ENCODE measurements at regions not wholly inside any gene's neighbourhood (a gene's known extent, or its start where the extent isn't known, plus 50 kb on each side); places are given as distances from the start of the nearest gene placed in this dataset.

DNA sequence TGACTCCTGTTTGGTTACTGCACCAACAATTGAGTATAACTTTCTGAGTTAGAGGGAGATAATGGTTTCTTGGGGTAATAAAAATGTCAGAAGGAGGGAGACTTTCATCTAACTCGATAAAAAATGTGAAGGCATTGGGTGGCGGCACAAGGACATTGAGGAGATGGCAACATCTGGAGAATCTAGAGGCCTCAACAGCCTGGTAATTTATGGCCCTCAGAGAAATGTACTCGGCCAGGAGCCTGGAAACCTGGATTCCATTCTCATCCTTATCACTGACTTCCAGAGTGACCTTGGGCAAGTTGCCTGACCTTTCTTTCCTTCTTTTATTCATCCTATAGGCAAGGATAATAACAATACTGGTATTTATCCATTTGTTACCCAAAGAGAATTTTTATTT is 173.5 kb upstream of the MEX3C start:
- TF ChIP-seq, protein P1, sequence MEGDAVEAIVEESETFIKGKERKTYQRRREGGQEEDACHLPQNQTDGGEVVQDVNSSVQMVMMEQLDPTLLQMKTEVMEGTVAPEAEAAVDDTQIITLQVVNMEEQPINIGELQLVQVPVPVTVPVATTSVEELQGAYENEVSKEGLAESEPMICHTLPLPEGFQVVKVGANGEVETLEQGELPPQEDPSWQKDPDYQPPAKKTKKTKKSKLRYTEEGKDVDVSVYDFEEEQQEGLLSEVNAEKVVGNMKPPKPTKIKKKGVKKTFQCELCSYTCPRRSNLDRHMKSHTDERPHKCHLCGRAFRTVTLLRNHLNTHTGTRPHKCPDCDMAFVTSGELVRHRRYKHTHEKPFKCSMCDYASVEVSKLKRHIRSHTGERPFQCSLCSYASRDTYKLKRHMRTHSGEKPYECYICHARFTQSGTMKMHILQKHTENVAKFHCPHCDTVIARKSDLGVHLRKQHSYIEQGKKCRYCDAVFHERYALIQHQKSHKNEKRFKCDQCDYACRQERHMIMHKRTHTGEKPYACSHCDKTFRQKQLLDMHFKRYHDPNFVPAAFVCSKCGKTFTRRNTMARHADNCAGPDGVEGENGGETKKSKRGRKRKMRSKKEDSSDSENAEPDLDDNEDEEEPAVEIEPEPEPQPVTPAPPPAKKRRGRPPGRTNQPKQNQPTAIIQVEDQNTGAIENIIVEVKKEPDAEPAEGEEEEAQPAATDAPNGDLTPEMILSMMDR (IDR thresholded peaks at IDR 0.05; ENCODE audit: insufficient read depth, low read length, poor library complexity, severe bottlenecking): no peak
- Histone ChIP-seq H3K36me3 (ENCODE audit: control insufficient read depth, insufficient read depth, low read length) (no peaks in the 10 kb centered on the region), H3K27me3 (replicated peaks; ENCODE audit: control insufficient read depth, insufficient read depth, low read length) (no peaks in the 10 kb centered on the region), H3K4me3 (replicated peaks; ENCODE audit: low read depth, low read length) (no peak overlapping the region)
- no peak for DNase-seq (ENCODE audit: extremely low read depth, insufficient read length)

DNA sequence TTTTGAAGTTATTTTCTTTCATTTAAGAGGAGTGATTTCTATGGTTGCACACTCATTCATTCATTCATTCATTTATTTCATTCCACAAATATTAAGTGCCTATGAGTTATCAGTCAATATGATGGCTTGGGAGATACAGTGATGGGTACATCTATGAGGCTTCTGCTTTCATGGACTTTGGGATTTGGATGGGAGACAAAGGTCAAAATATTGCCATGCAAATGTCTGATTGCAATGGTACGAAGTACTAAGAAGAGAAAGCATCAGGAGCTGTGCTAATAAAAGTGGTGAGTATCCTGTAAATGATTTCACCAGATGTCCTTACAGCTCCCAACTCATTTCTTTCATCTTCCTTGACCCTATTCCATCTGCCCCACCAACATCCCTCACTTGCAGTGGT is 174.4 kb upstream of the MEX3C start:
- no peak for DNase-seq (ENCODE audit: extremely low read depth, insufficient read length)
- no peaks in the 10 kb centered on the region for H3K27me3 ChIP-seq (replicated peaks; ENCODE audit: control insufficient read depth, insufficient read depth, low read length)
- no peak overlapping the region for H3K4me3 ChIP-seq (replicated peaks; ENCODE audit: low read depth, low read length)
- TF ChIP-seq, protein P1 (IDR thresholded peaks at IDR 0.05; ENCODE audit: insufficient read depth, low read length, poor library complexity, severe bottlenecking): no peak
- no peaks in the 10 kb centered on the region for H3K36me3 ChIP-seq (ENCODE audit: control insufficient read depth, insufficient read depth, low read length)

DNA sequence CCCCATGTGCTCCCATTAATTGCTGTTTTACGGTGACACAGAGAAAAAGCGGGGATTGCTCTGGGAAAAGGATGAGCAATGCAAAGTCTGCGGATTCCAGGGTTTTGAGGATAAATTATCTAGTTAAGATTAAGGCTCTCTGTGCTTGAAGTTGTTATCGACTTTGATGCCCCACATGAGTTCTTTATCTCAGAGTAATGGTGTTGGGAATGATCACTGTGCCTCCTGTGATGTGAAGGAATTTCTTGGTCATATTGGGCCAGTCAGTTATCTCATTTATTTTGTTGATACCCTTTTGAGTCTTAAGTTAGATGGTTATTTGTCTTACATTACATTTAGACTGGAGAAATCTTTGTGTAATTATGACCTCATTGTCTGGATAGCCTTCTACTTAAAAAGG is 184.6 kb upstream of the MEX3C start:
- H3K27me3 ChIP-seq (replicated peaks; ENCODE audit: control insufficient read depth, insufficient read depth, low read length): no peaks in the 10 kb centered on the region
- TF ChIP-seq, protein P1 (IDR thresholded peaks at IDR 0.05; ENCODE audit: insufficient read depth, low read length, poor library complexity, severe bottlenecking): no peak
- no peak overlapping the region for H3K4me3 ChIP-seq (replicated peaks; ENCODE audit: low read depth, low read length)
- DNase-seq (ENCODE audit: extremely low read depth, insufficient read length): no peak
- no peaks in the 10 kb centered on the region for H3K36me3 ChIP-seq (ENCODE audit: control insufficient read depth, insufficient read depth, low read length)

DNA sequence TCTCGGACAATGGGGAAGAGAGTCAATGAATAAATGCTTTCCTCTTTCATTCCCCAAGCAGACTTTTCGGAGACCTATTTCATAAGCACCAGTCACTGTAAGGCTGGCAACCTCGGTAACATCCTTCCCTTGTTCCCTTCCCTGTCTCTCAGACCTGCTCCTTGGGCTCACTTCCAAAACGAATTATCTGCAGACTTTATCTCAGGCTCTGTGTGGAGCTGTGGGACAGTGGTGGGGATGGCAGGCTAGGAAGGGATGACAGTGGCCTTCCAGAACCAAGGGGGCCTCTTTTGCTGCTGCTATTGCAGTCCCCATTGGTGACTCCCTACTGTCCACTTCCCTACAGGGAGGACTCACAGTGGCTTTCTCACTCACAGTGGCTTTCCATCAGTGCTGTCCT is 185.6 kb upstream of the MEX3C start:
- DNase-seq (ENCODE audit: extremely low read depth, insufficient read length): no peak
- TF ChIP-seq, protein P1 (IDR thresholded peaks at IDR 0.05; ENCODE audit: insufficient read depth, low read length, poor library complexity, severe bottlenecking): no peak
- no peaks in the 10 kb centered on the region for H3K36me3 ChIP-seq (ENCODE audit: control insufficient read depth, insufficient read depth, low read length)
- no peak overlapping the region for H3K4me3 ChIP-seq (replicated peaks; ENCODE audit: low read depth, low read length)
- H3K27me3 ChIP-seq (replicated peaks; ENCODE audit: control insufficient read depth, insufficient read depth, low read length): no peaks in the 10 kb centered on the region

DNA sequence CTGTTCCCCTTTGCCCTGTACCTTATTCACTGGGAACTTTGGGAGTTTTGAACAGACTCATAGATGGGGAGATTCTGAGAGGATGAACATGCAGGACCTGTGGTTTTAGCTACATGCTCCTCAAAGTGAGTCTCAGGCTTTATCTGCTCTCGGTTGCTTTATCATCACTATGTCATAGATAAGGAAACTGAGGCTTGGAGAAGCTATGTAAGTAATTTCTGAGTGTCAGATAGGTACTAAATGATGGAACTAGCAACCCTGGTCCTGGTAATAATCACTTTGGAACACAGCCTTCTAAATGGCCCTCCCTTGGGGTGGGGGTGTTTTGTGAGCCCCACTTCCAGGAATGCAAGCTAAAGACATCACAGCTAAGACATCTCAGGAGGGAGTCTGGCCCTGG is 186.2 kb upstream of the MEX3C start:
- H3K4me3 ChIP-seq (replicated peaks; ENCODE audit: low read depth, low read length): no peak overlapping the region
- no peaks in the 10 kb centered on the region for H3K36me3 ChIP-seq (ENCODE audit: control insufficient read depth, insufficient read depth, low read length)
- no peaks in the 10 kb centered on the region for H3K27me3 ChIP-seq (replicated peaks; ENCODE audit: control insufficient read depth, insufficient read depth, low read length)
- TF ChIP-seq, protein P1 (IDR thresholded peaks at IDR 0.05; ENCODE audit: insufficient read depth, low read length, poor library complexity, severe bottlenecking): no peak
- no peak for DNase-seq (ENCODE audit: extremely low read depth, insufficient read length)

DNA sequence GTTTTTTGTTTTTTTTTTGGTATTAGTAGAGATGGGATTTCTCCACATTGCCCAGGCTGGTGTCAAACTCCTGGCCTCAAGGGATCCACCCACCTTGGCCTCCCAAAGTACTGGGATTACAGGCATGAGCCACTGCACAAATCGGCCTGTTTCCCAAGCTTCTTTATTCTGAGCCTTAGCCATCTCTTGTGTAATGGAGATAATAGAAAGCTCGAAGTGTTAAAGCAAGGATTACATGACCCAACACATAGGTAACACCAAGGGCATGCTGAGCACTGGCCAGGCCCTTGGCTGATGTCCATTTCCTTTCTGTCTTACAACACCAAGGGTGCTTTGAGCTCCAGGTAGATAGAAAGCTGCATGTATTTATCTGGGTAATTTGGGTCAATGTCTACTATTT is 187.8 kb upstream of the MEX3C start:
- no peaks in the 10 kb centered on the region for H3K36me3 ChIP-seq (ENCODE audit: control insufficient read depth, insufficient read depth, low read length)
- TF ChIP-seq, protein P1 (IDR thresholded peaks at IDR 0.05; ENCODE audit: insufficient read depth, low read length, poor library complexity, severe bottlenecking): no peak
- H3K4me3 ChIP-seq (replicated peaks; ENCODE audit: low read depth, low read length): no peak overlapping the region
- H3K27me3 ChIP-seq (replicated peaks; ENCODE audit: control insufficient read depth, insufficient read depth, low read length): no peaks in the 10 kb centered on the region
- DNase-seq (ENCODE audit: extremely low read depth, insufficient read length): no peak

All from GM06990 (cell line).